Sciatic nerve (tissue), 2 donors: ENCODE measurements at regions not wholly inside any gene's neighbourhood (a gene's known extent, or its start where the extent isn't known, plus 50 kb on each side); places are given as distances from the start of the nearest gene placed in this dataset.
"Not testable (repeated sequence)": the region's sequence is repeated elsewhere in the genome, so short reads cannot be mapped to it uniquely, and the experiment has no call there.

Experiments
- ATAC-seq: fragments of 200-7000 bp; cut with Tn5 transposase; one replicate; pipeline ENCODE4 v1.9.1; 2020; ENCODE audit warnings: mild to moderate bottlenecking, moderate library complexity
- DNase-seq: peaks from one replicate; pipeline ENCODE4 v3.0.0-alpha.2; 2020; ENCODE audit warnings: low spot score
- intact Hi-C: fragments of 100-400 bp; cut with DNase I; formaldehyde crosslinking; loops from one replicate; pipeline ENCODE4 v1.14.2; 2022
- donor health status: DM: no; HTN: no; CAD: no.
- donor health status: DM: no; HTN: no; CAD: no.

- ATAC-seq = not testable (repeated sequence)
Measured at GRCh38 chr12:131623404-131624368, 87.2 kb upstream of the SFSWAP start.

GRCh38 chr12:131624369-131624739 is 86.5 kb upstream of the SFSWAP start:
- DNase-seq = not testable (repeated sequence)

More at GRCh38 chr12:131623404-131624368, 87.2 kb upstream of the SFSWAP start:
- not testable (repeated sequence) for DNase-seq
- intact Hi-C loops = loop anchor here (5.0 kb wide), 1 partner anchor 276 kb away; no protein-coding TSS in a partner anchor

GRCh38 chr12:131624756-131625501 is 86.0 kb upstream of the SFSWAP start:
- ATAC-seq, DNase-seq: not testable (repeated sequence)
- intact Hi-C loops = loop anchor here (5.0 kb wide), 1 partner anchor 278 kb away; no protein-coding TSS in a partner anchor

More at GRCh38 chr12:131624369-131624739, 86.5 kb upstream of the SFSWAP start:
- intact Hi-C loops = loop anchor here (5.0 kb wide), 1 partner anchor 277 kb away; no protein-coding TSS in a partner anchor
- not testable (repeated sequence) for ATAC-seq

- DNase-seq, intact Hi-C loops, ATAC-seq: not testable (repeated sequence)
Measured at GRCh38 chr12:131625966-131626722, 84.7 kb upstream of the SFSWAP start.

GRCh38 chr12:131627151-131628022 is 83.5 kb upstream of the SFSWAP start:
- intact Hi-C loops, ATAC-seq, DNase-seq: not testable (repeated sequence)

- DNase-seq (no peak), ATAC-seq (no peak)
- intact Hi-C loops = no loop called here
Measured at GRCh38 chr12:131628023-131628740, 82.7 kb upstream of the SFSWAP start.

GRCh38 chr12:131628766-131629448 is 82.0 kb upstream of the SFSWAP start:
- intact Hi-C loops = no loop called here
- no peak for ATAC-seq
- no peak for DNase-seq

- intact Hi-C loops = no loop called here
- ATAC-seq = no peak
Measured at GRCh38 chr12:131631230-131631629, 79.7 kb upstream of the SFSWAP start.

GRCh38 chr12:131631889-131632651 is 78.8 kb upstream of the SFSWAP start:
- DNase-seq, ATAC-seq, intact Hi-C loops: not testable (repeated sequence)

More at GRCh38 chr12:131631230-131631629, 79.7 kb upstream of the SFSWAP start:
- no peak for DNase-seq

- intact Hi-C loops, ATAC-seq, DNase-seq: not testable (repeated sequence)
Measured at GRCh38 chr12:131632652-131633023, 78.3 kb upstream of the SFSWAP start.

- intact Hi-C loops, ATAC-seq, DNase-seq: not testable (repeated sequence)
Measured at GRCh38 chr12:131633610-131634009, 77.3 kb upstream of the SFSWAP start.

GRCh38 chr12:131634037-131634436 is 76.9 kb upstream of the SFSWAP start:
- no peak for ATAC-seq
- intact Hi-C loops = no loop called here

GRCh38 chr12:131635012-131635411 is 75.9 kb upstream of the SFSWAP start:
- not testable (repeated sequence) for DNase-seq, ATAC-seq
- intact Hi-C loops = loop anchor here (5.0 kb wide), 1 partner anchor 1038 kb away; no protein-coding TSS in a partner anchor

More at GRCh38 chr12:131634037-131634436, 76.9 kb upstream of the SFSWAP start:
- DNase-seq = no peak

GRCh38 chr12:131635491-131636122 is 75.3 kb upstream of the SFSWAP start:
- no peak for ATAC-seq
- DNase-seq = no peak
- intact Hi-C loops = loop anchor here (5.0 kb wide), 1 partner anchor 1038 kb away; no protein-coding TSS in a partner anchor

GRCh38 chr12:131636266-131636665 is 74.6 kb upstream of the SFSWAP start:
- intact Hi-C loops = loop anchor here (5.0 kb wide), 1 partner anchor 1039 kb away; no protein-coding TSS in a partner anchor
- no peak for ATAC-seq
- no peak for DNase-seq
